Ascending aorta (tissue), 2 donors: ENCODE measurements at regions not wholly inside any gene's neighbourhood (a gene's known extent, or its start where the extent isn't known, plus 50 kb on each side); places are given as distances from the start of the nearest gene placed in this dataset.
"Not testable (repeated sequence)": the region's sequence is repeated elsewhere in the genome, so short reads cannot be mapped to it uniquely, and the experiment has no call there.

ENCODE experiments used
- DNase-seq, 2 donors: peaks; one replicate each; pipeline ENCODE4 v3.0.0-alpha.2; 2019; ENCODE audit warnings: low spot score in 2 of 2
- H3K27ac ChIP-seq, 2 donors: fragments of 200-600 bp; sonication (generic); one replicate each; pipeline ENCODE4 v1.5.1; 2016 to 2017; ENCODE audit warnings: mild to moderate bottlenecking in 1 of 2
- H3K27me3 ChIP-seq: fragments of 200-600 bp; sonication (generic); one replicate; pipeline ENCODE4 v1.5.1; 2017
- H3K36me3 ChIP-seq, 2 donors: fragments of 200-600 bp; sonication (generic); one replicate each; pipeline ENCODE4 v1.5.1; 2016
- H3K4me1 ChIP-seq, 2 donors: fragments of 200-600 bp; sonication (generic); one replicate each; pipeline ENCODE4 v1.5.1; 2016 to 2017; ENCODE audit warnings: mild to moderate bottlenecking in 1 of 2
- H3K4me3 ChIP-seq, 2 donors: fragments of 200-600 bp; sonication (generic); one replicate each; pipeline ENCODE4 v1.5.1; 2016 to 2017; ENCODE audit warnings: mild to moderate bottlenecking in 1 of 2
- H3K9me3 ChIP-seq, 2 donors: fragments of 200-600 bp; sonication (generic); one replicate each; pipeline ENCODE4 v1.5.1; 2016
- CTCF ChIP-seq, 3 experiments: fragments of 200-600 bp in 2 of 3; fragments of 450-650 bp in 1 of 3; sonication (generic) in 2 of 3; IDR thresholded peaks; one replicate each; pipeline ENCODE4 v1.5.1; 2016 to 2019; ENCODE audit warnings: antibody characterized with exemption in 3 of 3, mild to moderate bottlenecking in 1 of 3, moderate library complexity in 1 of 3
- intact Hi-C: fragments of 100-400 bp; cut with DNase I; formaldehyde crosslinking; loops from one replicate; pipeline ENCODE4 v1.15.1; 2023

- Histone ChIP-seq H3K4me1 (no peaks in the 10 kb centered on the region), H3K4me3 (no peak overlapping the region), H3K36me3 (no peaks in the 10 kb centered on the region), H3K27ac (no peak overlapping the region), H3K27me3 (no peaks in the 10 kb centered on the region), H3K9me3 (no peaks in the 10 kb centered on the region)
- intact Hi-C loops: no loop called here
- no peak for TF ChIP-seq CTCF (IDR thresholded peaks at IDR 0.05)
- DNase-seq: no peak
Observed at GRCh38 chr2:58319481-58319880, 78.4 kb upstream of the FANCL start.

- not testable (repeated sequence) for H3K9me3 ChIP-seq
Observed at GRCh38 chr2:58318949-58319348, 77.8 kb upstream of the FANCL start.

GRCh38 chr2:58313926-58314325, 72.8 kb upstream of the FANCL start:
- Histone ChIP-seq H3K9me3 (no peaks in the 10 kb centered on the region), H3K36me3 (no peaks in the 10 kb centered on the region)
- intact Hi-C loops: no loop called here

More at GRCh38 chr2:58318949-58319348, 77.8 kb upstream of the FANCL start:
- intact Hi-C loops, H3K36me3 ChIP-seq, H3K4me3 ChIP-seq, H3K4me1 ChIP-seq, H3K27me3 ChIP-seq, DNase-seq, H3K27ac ChIP-seq: not testable (repeated sequence)

GRCh38 chr2:58308435-58308834, 67.3 kb upstream of the FANCL start:
- Histone ChIP-seq H3K27ac (no peak overlapping the region), H3K27me3 (no peaks in the 10 kb centered on the region), H3K36me3 (no peaks in the 10 kb centered on the region), H3K4me3 (no peak overlapping the region), H3K9me3 (no peaks in the 10 kb centered on the region), H3K4me1 (no peaks in the 10 kb centered on the region)
- DNase-seq: no peak
- intact Hi-C loops: no loop called here
- TF ChIP-seq CTCF (IDR thresholded peaks at IDR 0.05): no peak

More at GRCh38 chr2:58313926-58314325, 72.8 kb upstream of the FANCL start:
- DNase-seq: no peak
- Histone ChIP-seq H3K27ac (no peak overlapping the region), H3K27me3 (no peaks in the 10 kb centered on the region), H3K4me3 (no peak overlapping the region), H3K4me1 (no peaks in the 10 kb centered on the region)
- TF ChIP-seq CTCF (IDR thresholded peaks at IDR 0.05): no peak

GRCh38 chr2:58304843-58305242, 63.7 kb upstream of the FANCL start:
- no peaks in the 10 kb centered on the region for H3K36me3 ChIP-seq
- intact Hi-C loops: no loop called here
- no peak overlapping the region for H3K27ac ChIP-seq
- H3K4me1 ChIP-seq: no peaks in the 10 kb centered on the region
- no peaks in the 10 kb centered on the region for H3K9me3 ChIP-seq
- no peaks in the 10 kb centered on the region for H3K27me3 ChIP-seq
- TF ChIP-seq CTCF (IDR thresholded peaks at IDR 0.05): no peak
- no peak overlapping the region for H3K4me3 ChIP-seq
- no peak for DNase-seq

GRCh38 chr2:58299123-58299522, 58.0 kb upstream of the FANCL start:
- Histone ChIP-seq H3K4me1 (no peaks in the 10 kb centered on the region), H3K4me3 (no peak overlapping the region), H3K27me3 (no peaks in the 10 kb centered on the region), H3K36me3 (no peaks in the 10 kb centered on the region), H3K27ac (no peak overlapping the region), H3K9me3 (no peaks in the 10 kb centered on the region)
- no peak for DNase-seq
- intact Hi-C loops: no loop called here
- no peak for TF ChIP-seq CTCF (IDR thresholded peaks at IDR 0.05)
